ENCODE measurements at regions not wholly inside any gene's neighbourhood (a gene's known extent, or its start where the extent isn't known, plus 50 kb on each side); places are given as distances from the start of the nearest gene placed in this dataset.

DNA sequence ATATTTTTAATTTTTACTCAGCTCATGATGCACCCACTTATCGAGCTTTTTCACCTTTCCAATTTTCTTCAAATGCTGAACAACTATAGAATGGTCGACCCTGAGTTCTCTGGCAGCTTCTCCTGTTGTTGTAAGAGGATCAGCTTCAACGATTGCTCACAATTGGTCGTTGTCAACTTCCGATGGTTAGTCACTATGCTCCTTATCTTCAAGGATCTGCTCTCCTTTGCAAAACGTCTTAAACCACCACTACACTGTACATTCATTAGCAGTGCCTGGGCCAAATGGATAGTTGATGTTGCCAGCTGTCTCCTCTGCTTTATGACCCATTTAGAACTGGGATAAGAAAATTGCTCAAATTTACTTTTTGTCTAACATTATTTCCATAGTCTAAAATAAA, 385.9 kb upstream of the LYPLAL1 start:
- Histone ChIP-seq H3K4me1 (ENCODE audit: control insufficient read depth in 1 of 2, insufficient read depth in 2 of 2, low read length in 2 of 2) (no peaks in the 10 kb centered on the region), H2AFZ (ENCODE audit: insufficient read depth, low read depth, low read length, poor library complexity, severe bottlenecking) (no peak overlapping the region), H3K9me3 (replicated peaks in 1 of 2; ENCODE audit: control insufficient read depth in 1 of 2, insufficient read depth in 1 of 2, low read length in 2 of 2) (no peaks in the 10 kb centered on the region), H3K27ac (ENCODE audit: low read depth in 1 of 2, low read length in 2 of 2) (no peak overlapping the region), H4K20me1 (ENCODE audit: insufficient read depth, low read length) (no peaks in the 10 kb centered on the region), H3K27me3 (ENCODE audit: control insufficient read depth in 2 of 2, insufficient read depth in 2 of 2, low read length in 2 of 2) (no peaks in the 10 kb centered on the region), H3K9ac (ENCODE audit: insufficient read depth, low read length, poor library complexity, severe bottlenecking) (no peak overlapping the region), H3K79me2 (ENCODE audit: insufficient read depth, low read length) (no peaks in the 10 kb centered on the region), H3K4me3 (replicated peaks in 1 of 3; ENCODE audit: low read depth in 2 of 3, low read length in 3 of 3) (no peak overlapping the region), H3K36me3 (replicated peaks in 1 of 2; ENCODE audit: control insufficient read depth in 1 of 2, insufficient read depth in 2 of 2, low read length in 2 of 2) (no peaks in the 10 kb centered on the region), H3K4me2 (replicated peaks; ENCODE audit: extremely low read depth, low read length, poor library complexity, severe bottlenecking) (no peak overlapping the region)
- Mint-ChIP-seq H3K27ac (no peak overlapping the region), H3K4me1 (no peaks in the 10 kb centered on the region), H3K36me3 (no peaks in the 10 kb centered on the region), H3K4me3 (no peak overlapping the region), H3K27me3 (ENCODE audit: low read depth in 3 of 3) (peaks cover 0 to 2% (median 0%) of the 10 kb centered on the region in 3 donors), H3K9me3 (peaks cover 0 to 5% (median 0%) of the 10 kb centered on the region in 7 donors)
- DNase-seq, result no peak
- TF ChIP-seq CTCF (IDR thresholded peaks at IDR 0.05), result no peak
- intact Hi-C loops (cut with micrococcal nuclease), result no loop called here
- WGBS (ENCODE audit: insufficient coverage), result no CpG with 5 or more reads among the region's 6 CpGs

DNA sequence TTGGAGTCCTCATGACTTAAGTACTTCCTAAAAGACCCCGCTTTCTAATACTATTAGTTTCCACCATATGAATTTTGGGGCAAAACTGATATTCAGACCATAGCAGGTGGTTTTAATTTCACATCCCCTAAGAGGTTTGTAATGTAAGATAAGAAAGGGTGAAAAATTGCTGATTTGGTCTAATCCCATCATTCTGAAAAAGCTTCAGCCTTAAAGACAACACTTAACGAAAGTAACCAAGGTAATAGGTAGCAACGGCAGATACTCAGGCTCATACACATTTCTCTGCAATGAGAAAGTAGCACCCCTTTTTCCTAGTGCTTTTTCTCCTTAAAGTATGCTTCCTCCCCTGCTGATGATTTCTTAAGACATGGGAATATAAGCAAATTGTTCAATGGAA, 376.9 kb upstream of the LYPLAL1 start:
- no peaks in the 10 kb centered on the region for H3K27me3 ChIP-seq (ENCODE audit: control insufficient read depth in 2 of 2, insufficient read depth in 2 of 2, low read length in 2 of 2)
- H3K36me3 ChIP-seq (replicated peaks in 1 of 2; ENCODE audit: control insufficient read depth in 1 of 2, insufficient read depth in 2 of 2, low read length in 2 of 2), result no peaks in the 10 kb centered on the region
- Mint-ChIP-seq H3K27ac (no peak overlapping the region), H3K36me3 (no peaks in the 10 kb centered on the region), H3K4me1 (no peaks in the 10 kb centered on the region), H3K27me3 (ENCODE audit: low read depth in 3 of 3) (no peaks in the 10 kb centered on the region), H3K4me3 (no peak overlapping the region), H3K9me3 (peaks cover 0 to 8% (median 2%) of the 10 kb centered on the region in 7 donors)
- no peak overlapping the region for H3K4me3 ChIP-seq (replicated peaks in 1 of 3; ENCODE audit: low read depth in 2 of 3, low read length in 3 of 3)
- no peaks in the 10 kb centered on the region for H3K4me1 ChIP-seq (ENCODE audit: control insufficient read depth in 1 of 2, insufficient read depth in 2 of 2, low read length in 2 of 2)
- TF ChIP-seq CTCF (IDR thresholded peaks at IDR 0.05), result no peak
- no CpG with 5 or more reads among the region's 3 CpGs for whole genome bisulfite sequencing (ENCODE audit: insufficient coverage)
- H3K4me2 ChIP-seq (replicated peaks; ENCODE audit: extremely low read depth, low read length, poor library complexity, severe bottlenecking), result no peak overlapping the region
- DNase-seq, result no peak
- no peak overlapping the region for H2AFZ ChIP-seq (ENCODE audit: insufficient read depth, low read depth, low read length, poor library complexity, severe bottlenecking)
- H3K9ac ChIP-seq (ENCODE audit: insufficient read depth, low read length, poor library complexity, severe bottlenecking), result no peak overlapping the region
- no peaks in the 10 kb centered on the region for H3K9me3 ChIP-seq (replicated peaks in 1 of 2; ENCODE audit: control insufficient read depth in 1 of 2, insufficient read depth in 1 of 2, low read length in 2 of 2)
- H3K27ac ChIP-seq (ENCODE audit: low read depth in 1 of 2, low read length in 2 of 2), result no peak overlapping the region
- H4K20me1 ChIP-seq (ENCODE audit: insufficient read depth, low read length), result no peaks in the 10 kb centered on the region
- no peaks in the 10 kb centered on the region for H3K79me2 ChIP-seq (ENCODE audit: insufficient read depth, low read length)
- intact Hi-C loops (cut with micrococcal nuclease), result no loop called here
